ENCODE measurements at regions not wholly inside any gene's neighbourhood (a gene's known extent, or its start where the extent isn't known, plus 50 kb on each side); places are given as distances from the start of the nearest gene placed in this dataset.
A peak's percentile ranks its signal among the peaks of the same experiment; 100 is the strongest.

DNA sequence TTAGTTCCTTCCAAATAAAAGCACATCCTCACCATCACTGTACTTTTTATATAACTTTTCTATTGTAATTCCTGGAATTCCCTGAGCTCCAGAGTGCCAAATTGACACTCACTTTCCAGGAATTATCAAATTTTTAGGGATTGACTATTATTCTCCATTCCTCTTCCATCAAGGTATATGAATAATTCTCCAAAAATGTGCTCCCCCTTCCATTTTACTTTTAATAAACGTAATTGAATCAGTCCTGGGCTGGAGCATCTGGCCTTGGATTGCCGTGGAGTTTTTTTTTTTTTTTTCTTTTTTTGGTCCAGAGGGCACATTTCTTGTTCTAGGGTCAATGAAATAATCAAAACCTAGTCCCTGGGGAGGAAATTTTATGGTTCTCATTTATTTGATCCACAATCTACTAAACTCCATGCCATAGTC lies 304.3 kb downstream of the CDCA7 start:
- no peak overlapping the region for H3K27ac ChIP-seq
- no peaks in the 10 kb centered on the region for H3K4me1 ChIP-seq (ENCODE audit: low read depth)
- H3K9me3 ChIP-seq (ENCODE audit: low read depth): no peaks in the 10 kb centered on the region
- H3K4me3 ChIP-seq: no peak overlapping the region
- DNase-seq (ENCODE audit: low read depth in 1 of 2, low spot score in 1 of 2): peak in 1 of 2 donors; percentile 5
- no peak for TF ChIP-seq CTCF (IDR thresholded peaks at IDR 0.05; ENCODE audit: low read depth, low read length)
- no peaks in the 10 kb centered on the region for H3K36me3 ChIP-seq
- H3K27me3 ChIP-seq: no peaks in the 10 kb centered on the region

DNA sequence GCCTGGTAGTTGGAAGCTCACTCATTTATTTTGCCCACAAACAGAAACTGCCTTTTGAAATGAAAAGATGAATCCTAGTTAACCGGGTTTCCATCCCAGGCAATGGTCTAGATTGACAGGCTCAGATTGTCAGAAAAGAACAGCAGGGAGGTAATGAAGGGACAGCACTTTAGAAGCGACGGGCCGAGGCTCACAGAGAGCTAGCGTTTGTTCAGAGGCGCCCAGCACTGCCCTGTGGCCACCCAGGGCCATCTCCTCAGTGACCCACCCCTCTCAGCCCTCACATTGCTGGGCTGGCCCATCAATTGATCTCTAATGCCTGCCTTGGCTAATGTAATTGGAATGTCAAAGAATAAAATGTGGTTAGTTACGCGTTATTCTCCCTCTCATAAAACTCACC lies 304.8 kb downstream of the CDCA7 start:
- H3K27ac ChIP-seq: no peak overlapping the region
- H3K4me1 ChIP-seq (ENCODE audit: low read depth): no peaks in the 10 kb centered on the region
- TF ChIP-seq CTCF (IDR thresholded peaks at IDR 0.05; ENCODE audit: low read depth, low read length): no peak
- H3K9me3 ChIP-seq (ENCODE audit: low read depth): no peaks in the 10 kb centered on the region
- DNase-seq (ENCODE audit: low read depth in 1 of 2, low spot score in 1 of 2): no peak
- no peaks in the 10 kb centered on the region for H3K36me3 ChIP-seq
- no peak overlapping the region for H3K4me3 ChIP-seq
- H3K27me3 ChIP-seq: no peaks in the 10 kb centered on the region

DNA sequence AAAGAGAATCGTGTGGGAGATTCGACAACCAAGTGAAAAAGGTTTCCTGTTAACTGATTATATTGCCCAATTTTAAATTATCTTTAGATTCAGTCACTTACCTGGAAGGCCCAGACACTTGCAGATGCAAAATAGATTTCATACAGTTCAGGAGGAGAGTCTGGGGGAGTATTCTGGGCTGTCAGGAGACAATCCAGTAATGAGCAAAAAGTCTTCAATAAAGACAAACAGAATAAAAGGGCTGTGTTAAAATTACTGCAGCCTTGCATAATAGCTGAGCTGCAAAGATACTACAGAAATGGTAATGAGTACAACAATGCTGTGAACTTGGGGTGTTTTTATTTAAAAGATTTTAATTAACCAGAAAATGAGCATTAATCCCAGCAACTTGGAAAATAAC lies 303.6 kb downstream of the SP3 start:
- DNase-seq (ENCODE audit: low read depth in 1 of 2, low spot score in 1 of 2): no peak
- Histone ChIP-seq H3K36me3 (no peaks in the 10 kb centered on the region), H3K27me3 (no peaks in the 10 kb centered on the region), H3K27ac (no peak overlapping the region), H3K4me3 (no peak overlapping the region), H3K4me1 (ENCODE audit: low read depth) (no peaks in the 10 kb centered on the region), H3K9me3 (ENCODE audit: low read depth) (no peaks in the 10 kb centered on the region)
- no peak for TF ChIP-seq CTCF (IDR thresholded peaks at IDR 0.05; ENCODE audit: low read depth, low read length)

DNA sequence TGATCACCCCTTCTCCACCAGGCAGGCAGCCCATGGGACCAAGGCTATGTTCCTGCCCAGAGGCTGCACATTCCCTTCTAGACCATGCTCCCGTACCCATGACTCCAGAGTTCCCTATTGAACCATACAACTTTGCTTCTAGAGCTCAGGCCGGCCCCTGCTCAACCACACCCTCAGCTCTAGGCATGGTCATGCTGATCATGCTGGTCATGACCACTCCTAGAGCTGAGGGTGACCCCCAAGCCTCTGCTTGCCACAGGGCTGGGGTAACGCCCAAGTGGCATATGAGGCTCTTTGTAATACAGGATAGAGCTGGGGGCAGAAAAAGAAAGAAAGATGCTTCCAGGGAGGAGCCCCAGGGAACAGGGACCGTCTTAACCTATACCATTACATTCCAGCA lies 301.8 kb downstream of the SP3 start:
- H3K9me3 ChIP-seq (ENCODE audit: low read depth): no peaks in the 10 kb centered on the region
- H3K36me3 ChIP-seq: no peaks in the 10 kb centered on the region
- no peak for DNase-seq (ENCODE audit: low read depth in 1 of 2, low spot score in 1 of 2)
- no peaks in the 10 kb centered on the region for H3K27me3 ChIP-seq
- H3K4me1 ChIP-seq (ENCODE audit: low read depth): no peaks in the 10 kb centered on the region
- H3K4me3 ChIP-seq: no peak overlapping the region
- no peak overlapping the region for H3K27ac ChIP-seq
- no peak for TF ChIP-seq CTCF (IDR thresholded peaks at IDR 0.05; ENCODE audit: low read depth, low read length)

GRCh38 chr2:173663835-173664512 lies 301.2 kb downstream of the SP3 start:
- no peak for DNase-seq (ENCODE audit: low read depth in 1 of 2, low spot score in 1 of 2)
- Histone ChIP-seq H3K9me3 (ENCODE audit: low read depth) (no peaks in the 10 kb centered on the region), H3K4me3 (no peak overlapping the region), H3K36me3 (no peaks in the 10 kb centered on the region), H3K4me1 (ENCODE audit: low read depth) (no peaks in the 10 kb centered on the region), H3K27me3 (no peaks in the 10 kb centered on the region), H3K27ac (no peak overlapping the region)
- TF ChIP-seq CTCF (IDR thresholded peaks at IDR 0.05; ENCODE audit: low read depth, low read length): no peak

Measured in cardiac muscle cell (in vitro differentiated cells and primary cell).